COLO829 (cell line): ENCODE measurements at regions not wholly inside any gene's neighbourhood (a gene's known extent, or its start where the extent isn't known, plus 50 kb on each side); places are given as distances from the start of the nearest gene placed in this dataset.

Experiments
- DNase-seq: peaks from one replicate; pipeline ENCODE4 v3.0.0; 2012; ENCODE audit warnings: low spot score

DNA sequence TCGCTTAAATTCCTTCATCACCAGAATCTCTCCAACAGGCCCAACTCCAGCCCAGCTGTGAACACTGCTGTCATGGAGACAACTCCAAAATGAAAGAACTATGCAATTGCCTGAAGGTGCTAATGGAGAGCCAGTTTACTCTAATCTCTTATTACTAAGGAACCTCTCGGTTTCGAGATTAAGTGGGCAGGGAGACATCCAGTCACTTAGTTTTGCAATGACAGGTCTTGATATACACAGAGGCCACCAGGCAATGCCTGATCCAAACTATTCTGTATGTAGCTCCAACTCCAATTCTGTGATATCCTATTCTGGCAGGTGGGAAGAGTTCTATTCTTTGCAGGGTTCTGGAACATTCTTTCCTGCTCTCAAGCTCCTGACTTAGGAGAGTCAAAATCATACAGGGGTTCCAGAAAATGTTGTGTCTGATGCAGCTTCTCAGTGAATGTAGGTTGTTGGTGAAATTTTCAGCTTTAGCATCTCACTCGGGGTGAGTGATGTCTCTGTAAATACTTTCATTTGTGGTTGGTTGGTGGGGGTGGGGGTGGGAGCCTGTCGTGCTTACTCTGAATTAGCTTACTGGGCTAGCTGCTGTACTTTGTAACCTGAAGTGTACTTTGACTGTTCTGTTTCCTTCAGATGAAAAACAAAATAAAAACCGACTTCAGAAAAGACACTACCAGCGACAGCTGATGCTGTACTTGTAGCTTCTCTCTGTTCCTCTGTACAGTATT, 170.9 kb downstream of the PALM2AKAP2 start:
- no peak for DNase-seq

DNA sequence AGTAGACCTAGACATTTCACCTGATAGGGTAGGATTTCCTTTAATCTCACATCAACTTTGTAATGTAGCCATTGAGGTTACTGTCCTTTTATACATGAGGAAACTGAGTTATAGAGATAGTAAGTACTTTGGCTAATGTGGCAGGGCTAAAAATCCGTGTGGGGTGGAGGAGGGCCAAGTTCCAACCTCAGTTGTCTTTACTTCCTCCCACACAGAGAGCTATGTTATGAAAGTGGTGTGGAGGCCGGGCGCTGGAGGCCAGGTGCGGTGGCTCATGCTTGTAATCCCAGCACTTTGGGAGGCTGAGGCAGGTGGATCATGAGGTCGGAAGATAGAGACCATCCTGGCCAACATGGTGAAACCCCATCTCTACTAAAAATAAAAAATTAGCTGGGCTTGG, 173.3 kb downstream of the PALM2AKAP2 start:
- DNase-seq: no peak

- no peak for DNase-seq
Measured at GRCh38 chr9:109953813-109954497, 174.0 kb downstream of the PALM2AKAP2 start.

GRCh38 chr9:109956717-109957440, 176.9 kb downstream of the PALM2AKAP2 start:
- no peak for DNase-seq

DNA sequence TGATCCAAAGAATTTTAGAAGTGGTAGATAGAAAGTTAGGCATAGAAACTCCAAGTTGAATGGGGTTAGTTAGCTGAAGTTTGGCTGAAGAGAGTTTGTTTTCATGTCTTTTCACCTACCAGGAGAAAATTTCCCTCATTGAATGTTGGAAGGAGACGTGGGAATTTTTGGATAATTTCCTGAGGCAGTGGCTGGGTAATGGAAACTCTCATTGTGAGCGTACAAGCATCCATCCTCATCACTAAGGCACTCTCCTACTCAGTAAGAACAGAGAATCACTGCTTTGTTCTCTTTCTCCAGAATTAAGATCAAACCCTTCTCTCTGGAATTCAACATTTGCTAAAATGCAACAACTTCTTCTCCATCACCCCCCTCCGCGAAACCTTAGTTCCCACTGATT, 179.7 kb downstream of the PALM2AKAP2 start:
- no peak for DNase-seq

- no peak for DNase-seq
Measured at GRCh38 chr9:109961626-109962025, 181.6 kb downstream of the PALM2AKAP2 start.

DNA sequence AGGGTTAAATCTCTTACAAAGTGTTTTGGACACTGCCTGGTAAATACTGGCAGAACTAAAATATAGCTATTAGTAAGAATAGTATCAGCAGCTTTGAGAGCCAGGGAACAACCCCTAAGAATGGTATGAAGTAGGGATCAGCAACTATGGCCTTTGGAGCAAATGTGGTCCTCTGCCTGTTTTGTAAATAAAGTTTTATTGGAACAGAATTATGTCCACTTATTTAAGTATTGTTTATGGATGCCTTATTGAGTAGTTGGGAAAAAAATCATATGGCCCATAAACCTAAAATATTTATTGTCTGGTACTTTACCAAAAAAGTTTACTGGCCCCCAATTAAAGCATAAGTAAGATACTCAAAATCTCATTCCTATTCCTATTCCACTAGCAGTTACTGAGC, 182.2 kb downstream of the PALM2AKAP2 start:
- DNase-seq: no peak

DNA sequence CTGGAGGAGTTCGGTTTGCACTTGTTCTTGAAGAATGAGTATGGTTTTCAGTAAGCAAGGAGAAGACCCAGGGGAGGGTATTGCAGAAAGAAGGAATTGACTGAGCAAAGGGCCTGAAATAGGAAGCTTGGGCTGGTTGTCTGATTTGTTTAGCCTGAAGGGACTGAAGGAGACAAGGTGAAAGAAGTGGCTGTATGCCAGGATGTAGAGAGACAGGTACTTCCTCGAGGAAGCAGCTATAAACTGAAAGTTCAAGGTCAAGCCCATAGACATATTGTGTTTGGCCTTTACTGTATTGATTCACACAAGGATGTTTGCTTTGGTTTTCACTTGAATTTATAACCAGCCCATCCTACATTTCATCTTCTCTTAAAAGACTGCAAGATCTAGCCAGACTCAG, 183.1 kb downstream of the PALM2AKAP2 start:
- no peak for DNase-seq

- DNase-seq: no peak
Measured at GRCh38 chr9:109966643-109967368, 186.8 kb downstream of the PALM2AKAP2 start.

- no peak for DNase-seq
Measured at GRCh38 chr9:109967651-109968642, 187.9 kb downstream of the PALM2AKAP2 start.

DNA sequence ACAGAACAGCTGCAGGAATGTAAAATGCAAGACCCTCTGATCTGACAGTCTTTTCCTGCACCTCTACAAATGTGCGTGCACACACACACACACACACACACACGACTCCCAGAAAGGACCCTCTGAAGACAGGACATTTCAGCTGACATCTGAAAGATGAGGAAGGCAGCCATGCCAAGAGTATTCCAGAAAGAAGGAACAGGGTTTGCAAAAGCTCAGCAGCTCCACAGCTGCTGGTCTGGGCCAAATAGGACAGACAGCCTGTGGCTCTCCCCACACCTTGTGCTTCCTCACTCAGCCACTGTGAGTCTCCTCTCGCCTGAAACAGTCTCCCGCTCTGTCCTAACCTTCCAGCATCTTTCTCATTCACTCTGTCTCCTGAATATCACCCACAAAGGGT, 189.0 kb downstream of the PALM2AKAP2 start:
- no peak for DNase-seq

- DNase-seq: no peak
Measured at GRCh38 chr9:109969573-109970237, 189.7 kb downstream of the PALM2AKAP2 start.

GRCh38 chr9:109971226-109971625, 191.2 kb downstream of the PALM2AKAP2 start:
- DNase-seq: no peak

DNA sequence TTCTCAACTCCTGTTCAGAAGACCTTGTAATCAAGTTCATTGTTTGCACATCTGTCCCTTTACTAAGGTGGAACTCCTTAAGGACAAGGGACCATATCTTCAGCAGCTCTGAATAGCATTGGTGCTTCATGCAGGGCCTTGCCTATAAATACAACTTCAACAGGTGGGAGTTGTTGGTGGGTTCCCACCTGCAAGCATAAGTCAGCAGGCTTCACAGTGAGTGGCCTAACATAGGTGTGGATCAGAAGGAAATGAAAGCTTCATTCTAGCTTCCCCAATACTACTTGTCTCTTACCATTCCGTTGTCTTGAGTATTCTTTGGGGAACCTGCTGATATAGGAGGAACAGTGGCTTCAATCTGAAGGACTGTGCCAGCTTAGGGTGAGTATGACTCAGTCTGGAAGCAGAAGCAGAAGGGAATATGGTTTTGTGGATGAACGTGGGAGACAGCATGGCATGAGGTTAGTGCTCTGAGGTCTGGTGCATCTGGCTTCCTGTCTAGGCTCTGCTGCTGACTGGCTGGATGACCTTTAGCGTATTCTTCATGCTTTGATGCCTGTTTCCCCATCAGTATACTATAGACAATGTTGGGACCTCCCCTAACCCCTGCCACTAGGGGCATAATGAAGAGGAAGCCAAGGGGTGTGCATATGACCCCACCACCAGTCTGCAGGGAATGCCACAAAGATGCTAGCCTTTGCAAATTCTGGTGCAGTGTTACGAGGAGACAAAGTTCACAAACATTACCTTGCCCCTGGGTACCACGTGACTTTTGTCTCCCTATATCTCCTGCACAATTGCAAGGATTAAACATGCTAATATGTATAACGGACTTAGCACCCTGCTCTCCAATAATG, 192.3 kb downstream of the PALM2AKAP2 start:
- DNase-seq: no peak

GRCh38 chr9:109973336-109973735, 193.3 kb downstream of the PALM2AKAP2 start:
- DNase-seq: no peak

DNA sequence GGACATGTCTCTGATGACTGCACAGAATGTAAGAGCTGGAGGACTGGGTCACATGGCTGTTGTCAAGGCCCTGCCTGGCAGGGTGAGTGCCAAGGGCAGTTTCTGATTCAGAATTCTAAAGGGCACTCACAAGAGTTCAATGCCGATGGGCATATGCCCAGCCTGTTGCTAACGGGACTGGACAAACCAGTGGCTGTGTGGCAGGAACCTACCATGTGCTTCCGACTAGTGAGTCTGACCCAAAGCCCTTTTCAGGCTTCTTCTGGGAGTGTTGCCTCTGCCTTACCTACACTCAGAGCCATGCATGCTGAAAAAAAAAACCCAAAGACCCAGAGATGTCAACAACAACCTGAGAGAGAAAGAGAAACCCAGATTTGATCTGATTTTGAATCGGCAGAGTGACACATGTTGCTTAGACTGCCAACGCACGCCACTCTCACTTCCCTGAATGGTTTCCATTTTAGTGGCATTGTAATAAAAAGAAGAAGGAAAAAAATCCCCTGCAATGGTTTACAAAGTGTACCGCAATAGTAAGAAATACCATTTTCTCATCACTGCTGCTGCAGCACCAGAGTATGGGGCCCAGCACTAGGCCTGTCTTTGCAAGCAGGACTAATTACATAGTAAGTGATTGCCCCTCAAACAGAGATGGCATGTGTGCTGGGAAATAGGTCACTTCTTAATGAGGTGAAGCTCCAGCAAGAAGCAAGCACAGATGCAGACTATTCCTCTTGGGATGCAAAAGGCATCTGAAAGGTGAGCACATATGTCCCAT, 194.3 kb downstream of the PALM2AKAP2 start:
- DNase-seq: no peak

- no peak for DNase-seq
Measured at GRCh38 chr9:109974918-109975276, 194.9 kb downstream of the PALM2AKAP2 start.

DNA sequence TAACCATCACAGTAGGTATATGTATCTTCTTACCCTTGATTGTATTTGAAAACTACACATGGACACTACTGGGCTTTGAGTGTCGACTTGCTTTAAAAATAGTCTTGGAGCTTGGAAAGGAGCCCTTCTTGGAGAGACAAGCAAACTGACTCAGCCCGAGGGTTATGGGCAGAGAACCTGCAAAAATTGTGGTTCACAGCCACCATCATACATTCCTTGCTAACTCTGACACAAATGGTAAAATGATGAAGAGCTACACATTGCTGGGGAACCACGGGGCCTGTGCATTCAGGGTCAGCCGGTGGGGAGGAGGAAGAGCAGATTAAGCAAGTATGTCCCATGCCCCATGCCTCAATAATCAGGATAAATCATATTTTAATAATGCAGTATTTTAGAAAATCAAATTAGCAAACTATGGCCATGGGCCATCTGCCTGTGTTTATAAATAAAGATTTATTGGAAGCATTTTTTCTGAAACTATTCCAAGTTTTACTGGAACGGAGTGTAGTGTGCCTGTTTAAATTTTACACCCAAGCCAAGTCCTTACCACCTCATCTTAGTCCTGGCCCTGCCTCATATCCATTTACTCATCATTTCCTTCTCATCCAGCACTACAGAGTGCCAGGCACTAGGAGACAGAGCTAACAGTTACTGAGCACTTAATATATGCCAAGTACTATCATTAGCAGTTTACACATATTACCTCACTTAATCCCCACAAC, 195.7 kb downstream of the PALM2AKAP2 start:
- no peak for DNase-seq
